ENCODE measurements at regions not wholly inside any gene's neighbourhood (a gene's known extent, or its start where the extent isn't known, plus 50 kb on each side); places are given as distances from the start of the nearest gene placed in this dataset.

DNA sequence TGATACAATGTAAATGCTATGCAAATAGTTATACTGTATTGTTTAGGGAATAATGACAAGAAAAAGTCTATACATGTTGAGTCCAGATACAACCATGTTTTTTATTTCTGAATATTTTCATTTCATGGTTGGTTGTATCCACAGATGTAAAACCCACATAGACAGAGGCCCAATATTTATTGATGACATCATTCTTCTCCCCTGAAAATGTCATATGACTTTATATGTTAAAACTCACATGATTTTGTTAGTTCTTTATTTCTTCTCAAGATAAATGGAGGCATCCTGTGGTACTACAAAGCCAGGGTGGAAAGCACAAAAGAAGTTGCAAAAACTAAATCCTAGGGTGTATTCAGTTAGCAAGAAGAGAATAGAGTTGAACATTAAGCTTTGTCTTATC is 149.3 kb upstream of the GLRA2 start:
- Histone ChIP-seq H3K4me2 (ENCODE audit: low read depth, low read length) (no peak overlapping the region), H4K91ac (ENCODE audit: insufficient read depth, low read depth, low read length) (no peak overlapping the region), H2AK9ac (replicated peaks; ENCODE audit: low read depth, low read length, poor library complexity) (no peak overlapping the region), H3K9ac (ENCODE audit: low read depth, low read length) (no peak overlapping the region), H2AFZ (replicated peaks; ENCODE audit: low read length, poor library complexity) (no peak overlapping the region), H3K4me3 (ENCODE audit: insufficient read depth, low read depth, low read length) (no peak overlapping the region), H3K14ac (replicated peaks; ENCODE audit: low read depth, low read length) (no peak overlapping the region), H4K5ac (ENCODE audit: low read depth, low read length) (no peak overlapping the region), H3K27me3 (ENCODE audit: control insufficient read depth, insufficient read depth, low read length) (no peaks in the 10 kb centered on the region), H3K9me1 (ENCODE audit: insufficient read depth, low read length) (no peaks in the 10 kb centered on the region), H2BK5ac (ENCODE audit: low read depth, low read length, poor library complexity, severe bottlenecking) (no peak overlapping the region), H3K56ac (ENCODE audit: extremely low read depth, insufficient read depth, low read length) (no peak overlapping the region), H3K36me3 (ENCODE audit: control insufficient read depth, insufficient read depth, low read length) (no peaks in the 10 kb centered on the region), H2BK20ac (ENCODE audit: low read depth, low read length) (no peak overlapping the region), H3K18ac (ENCODE audit: low read depth, low read length) (no peak overlapping the region), H2AK5ac (ENCODE audit: low read depth, low read length) (no peak overlapping the region), H4K20me1 (ENCODE audit: insufficient read depth, low read length) (no peaks in the 10 kb centered on the region), H4K8ac (ENCODE audit: low read depth in 2 of 2, low read length in 2 of 2) (no peak overlapping the region), H3K27ac (ENCODE audit: insufficient read depth, low read length) (no peak overlapping the region), H2BK120ac (ENCODE audit: low read depth, low read length) (no peak overlapping the region), H3K4me1 (ENCODE audit: control insufficient read depth, insufficient read depth, low read length) (no peaks in the 10 kb centered on the region), H3K79me1 (ENCODE audit: low read depth in 1 of 2, low read length in 2 of 2) (no peaks in the 10 kb centered on the region), H3K9me3 (ENCODE audit: control insufficient read depth, insufficient read depth, low read length) (no peaks in the 10 kb centered on the region), H2BK15ac (ENCODE audit: low read depth, low read length) (no peak overlapping the region), H3K23ac (ENCODE audit: low read depth, low read length) (no peak overlapping the region), H3K4ac (ENCODE audit: low read depth, low read length) (no peak overlapping the region)
- BruUV-seq (replicated peaks): no TSS peak
- ATAC-seq (ENCODE audit: low read depth) (no peak), DNase-seq (no peak)
- dilution Hi-C loops (cut with HindIII; ENCODE audit: low sequenced_read_pairs, unreplicated experiment): no loop called here
- in situ Hi-C loops (cut with MboI; ENCODE audit: low sequenced_read_pairs): no loop called here
- intact Hi-C loops (cut with micrococcal nuclease): no loop called here
- CTCF ChIA-PET: no interaction called here
- TF ChIP-seq, protein P1, sequence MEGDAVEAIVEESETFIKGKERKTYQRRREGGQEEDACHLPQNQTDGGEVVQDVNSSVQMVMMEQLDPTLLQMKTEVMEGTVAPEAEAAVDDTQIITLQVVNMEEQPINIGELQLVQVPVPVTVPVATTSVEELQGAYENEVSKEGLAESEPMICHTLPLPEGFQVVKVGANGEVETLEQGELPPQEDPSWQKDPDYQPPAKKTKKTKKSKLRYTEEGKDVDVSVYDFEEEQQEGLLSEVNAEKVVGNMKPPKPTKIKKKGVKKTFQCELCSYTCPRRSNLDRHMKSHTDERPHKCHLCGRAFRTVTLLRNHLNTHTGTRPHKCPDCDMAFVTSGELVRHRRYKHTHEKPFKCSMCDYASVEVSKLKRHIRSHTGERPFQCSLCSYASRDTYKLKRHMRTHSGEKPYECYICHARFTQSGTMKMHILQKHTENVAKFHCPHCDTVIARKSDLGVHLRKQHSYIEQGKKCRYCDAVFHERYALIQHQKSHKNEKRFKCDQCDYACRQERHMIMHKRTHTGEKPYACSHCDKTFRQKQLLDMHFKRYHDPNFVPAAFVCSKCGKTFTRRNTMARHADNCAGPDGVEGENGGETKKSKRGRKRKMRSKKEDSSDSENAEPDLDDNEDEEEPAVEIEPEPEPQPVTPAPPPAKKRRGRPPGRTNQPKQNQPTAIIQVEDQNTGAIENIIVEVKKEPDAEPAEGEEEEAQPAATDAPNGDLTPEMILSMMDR (conservative IDR thresholded peaks at IDR 0.05; ENCODE audit: low read depth, low read length): no peak
- TF ChIP-seq, protein P2, sequence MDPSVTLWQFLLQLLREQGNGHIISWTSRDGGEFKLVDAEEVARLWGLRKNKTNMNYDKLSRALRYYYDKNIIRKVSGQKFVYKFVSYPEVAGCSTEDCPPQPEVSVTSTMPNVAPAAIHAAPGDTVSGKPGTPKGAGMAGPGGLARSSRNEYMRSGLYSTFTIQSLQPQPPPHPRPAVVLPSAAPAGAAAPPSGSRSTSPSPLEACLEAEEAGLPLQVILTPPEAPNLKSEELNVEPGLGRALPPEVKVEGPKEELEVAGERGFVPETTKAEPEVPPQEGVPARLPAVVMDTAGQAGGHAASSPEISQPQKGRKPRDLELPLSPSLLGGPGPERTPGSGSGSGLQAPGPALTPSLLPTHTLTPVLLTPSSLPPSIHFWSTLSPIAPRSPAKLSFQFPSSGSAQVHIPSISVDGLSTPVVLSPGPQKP (IDR thresholded peaks at IDR 0.05; ENCODE audit: borderline replicate concordance, low read depth, low read length): no peak
- TF ChIP-seq CHD1 (IDR thresholded peaks at IDR 0.05; ENCODE audit: low read depth, low read length): no peak
- TF ChIP-seq RFX5 (IDR thresholded peaks at IDR 0.05; ENCODE audit: low read depth, low read length): no peak
- no peak for TF ChIP-seq MAZ (IDR thresholded peaks at IDR 0.05; ENCODE audit: borderline replicate concordance, low read depth, low read length)
- TF ChIP-seq, protein P3, sequence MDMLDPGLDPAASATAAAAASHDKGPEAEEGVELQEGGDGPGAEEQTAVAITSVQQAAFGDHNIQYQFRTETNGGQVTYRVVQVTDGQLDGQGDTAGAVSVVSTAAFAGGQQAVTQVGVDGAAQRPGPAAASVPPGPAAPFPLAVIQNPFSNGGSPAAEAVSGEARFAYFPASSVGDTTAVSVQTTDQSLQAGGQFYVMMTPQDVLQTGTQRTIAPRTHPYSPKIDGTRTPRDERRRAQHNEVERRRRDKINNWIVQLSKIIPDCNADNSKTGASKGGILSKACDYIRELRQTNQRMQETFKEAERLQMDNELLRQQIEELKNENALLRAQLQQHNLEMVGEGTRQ (IDR thresholded peaks at IDR 0.05; ENCODE audit: low read depth, low read length): no peak
- no peak for TF ChIP-seq FOS (IDR thresholded peaks at IDR 0.05; ENCODE audit: low read depth, low read length)
- TF ChIP-seq MAFK (IDR thresholded peaks at IDR 0.05; ENCODE audit: low read depth, low read length): no peak
- TF ChIP-seq SMC3 (IDR thresholded peaks at IDR 0.05; ENCODE audit: low read depth, low read length): no peak
- TF ChIP-seq BHLHE40 (IDR thresholded peaks at IDR 0.05; ENCODE audit: low read depth, low read length): no peak
- no peak for TF ChIP-seq MXI1 (IDR thresholded peaks at IDR 0.05; ENCODE audit: borderline replicate concordance, low read depth, low read length)
- TF ChIP-seq POLR2A (IDR thresholded peaks at IDR 0.05; ENCODE audit: low read depth, low read length): no peak
- no peak for TF ChIP-seq RCOR1 (IDR thresholded peaks at IDR 0.05; ENCODE audit: insufficient replicate concordance, low read length)
- TF ChIP-seq RAD21 (IDR thresholded peaks at IDR 0.05; ENCODE audit: low read length): no peak
- POLR2A ChIA-PET (ENCODE audit: unreplicated experiment): no interaction called here
